GM21717 (cell line): ENCODE measurements at regions not wholly inside any gene's neighbourhood (a gene's known extent, or its start where the extent isn't known, plus 50 kb on each side); places are given as distances from the start of the nearest gene placed in this dataset.

Experiments used
- ATAC-seq: cut with Tn5 transposase; IDR thresholded peaks from one replicate; pipeline ENCODE4 v1.9.1; 2021; ENCODE audit warnings: mild to moderate bottlenecking, moderate library complexity; ENCODE audit not compliant: unreplicated experiment

DNA sequence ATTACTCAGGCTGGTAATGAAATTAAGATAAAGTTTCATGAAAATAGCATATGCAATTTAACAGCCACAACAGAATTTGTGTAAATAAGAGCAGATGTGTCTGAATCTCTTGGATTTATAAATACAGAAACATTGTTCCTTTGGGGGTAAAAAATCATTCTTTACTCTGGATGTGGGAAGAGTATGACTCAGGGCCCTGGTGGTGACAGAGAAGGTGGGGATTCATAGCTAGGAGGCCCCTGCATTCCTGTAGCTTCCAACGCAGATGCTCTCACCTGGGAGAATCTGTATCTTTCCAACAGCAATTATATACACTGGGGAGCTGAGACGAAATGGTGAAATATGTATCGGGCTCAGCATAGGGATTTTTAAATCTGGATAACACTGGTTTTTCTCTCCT is 167.6 kb upstream of the CADPS start:
- ATAC-seq = no peak

DNA sequence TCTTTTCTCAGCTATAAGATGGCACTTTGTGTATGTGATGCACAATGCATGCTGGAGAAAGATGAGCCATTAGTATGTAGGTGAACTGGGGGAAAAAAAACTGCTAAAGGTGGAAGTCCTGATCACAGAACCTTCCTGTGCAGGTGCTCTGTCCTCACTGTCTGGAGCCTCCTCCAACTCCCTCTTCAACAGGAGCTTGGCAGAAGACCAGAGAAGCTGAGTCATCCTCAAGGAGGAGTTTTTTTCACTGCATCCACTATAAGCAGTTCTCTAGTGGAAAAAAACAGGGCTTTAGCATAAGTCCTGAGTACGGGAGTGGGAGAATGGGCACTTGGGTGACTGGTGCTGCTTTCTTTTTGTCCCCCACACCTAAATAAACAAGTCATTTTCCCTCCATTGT is 168.4 kb upstream of the CADPS start:
- ATAC-seq = no peak

DNA sequence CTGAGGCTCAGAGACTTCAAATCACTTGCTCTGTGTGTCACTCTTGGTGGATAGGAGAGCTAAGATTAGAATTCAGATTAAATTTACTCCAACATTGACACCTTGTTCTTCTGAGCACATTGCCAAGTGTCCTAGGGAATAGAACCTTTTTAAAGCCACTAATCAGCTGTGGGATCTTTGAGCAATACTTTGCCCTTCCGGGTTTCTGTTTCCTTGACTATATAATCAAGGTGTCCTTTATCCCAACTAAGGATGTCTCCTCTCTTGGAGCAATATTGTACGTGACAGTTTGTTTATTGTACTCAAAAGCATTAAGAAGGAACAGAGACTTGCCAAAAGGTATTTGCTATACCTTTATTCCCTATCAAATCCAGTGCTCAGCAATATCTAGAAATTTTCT is 170.9 kb upstream of the CADPS start:
- no peak for ATAC-seq

- ATAC-seq = no peak
Observed at GRCh38 chr3:63046580-63046979, 171.4 kb upstream of the CADPS start.

DNA sequence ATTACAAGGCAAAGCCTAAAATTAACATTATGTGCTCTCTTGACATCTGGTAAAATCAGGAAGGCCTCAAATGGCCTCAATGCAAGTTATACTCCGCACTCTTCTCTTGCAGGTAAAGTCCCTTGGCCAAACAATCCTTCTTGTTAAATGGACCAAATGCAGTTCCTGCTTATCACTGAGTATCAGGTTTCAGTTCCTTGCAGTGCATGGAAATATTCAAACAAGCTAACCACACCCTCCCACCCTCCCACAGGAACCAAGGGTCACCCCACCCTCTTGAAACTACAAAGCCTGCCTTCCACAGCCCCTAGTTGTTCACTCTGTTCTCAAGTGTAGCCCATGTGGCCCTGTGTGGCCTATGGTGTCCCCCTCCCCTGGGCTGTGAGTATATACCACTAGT is 171.9 kb upstream of the CADPS start:
- ATAC-seq = no peak

GRCh38 chr3:63048367-63049326 is 173.4 kb upstream of the CADPS start:
- no peak for ATAC-seq

DNA sequence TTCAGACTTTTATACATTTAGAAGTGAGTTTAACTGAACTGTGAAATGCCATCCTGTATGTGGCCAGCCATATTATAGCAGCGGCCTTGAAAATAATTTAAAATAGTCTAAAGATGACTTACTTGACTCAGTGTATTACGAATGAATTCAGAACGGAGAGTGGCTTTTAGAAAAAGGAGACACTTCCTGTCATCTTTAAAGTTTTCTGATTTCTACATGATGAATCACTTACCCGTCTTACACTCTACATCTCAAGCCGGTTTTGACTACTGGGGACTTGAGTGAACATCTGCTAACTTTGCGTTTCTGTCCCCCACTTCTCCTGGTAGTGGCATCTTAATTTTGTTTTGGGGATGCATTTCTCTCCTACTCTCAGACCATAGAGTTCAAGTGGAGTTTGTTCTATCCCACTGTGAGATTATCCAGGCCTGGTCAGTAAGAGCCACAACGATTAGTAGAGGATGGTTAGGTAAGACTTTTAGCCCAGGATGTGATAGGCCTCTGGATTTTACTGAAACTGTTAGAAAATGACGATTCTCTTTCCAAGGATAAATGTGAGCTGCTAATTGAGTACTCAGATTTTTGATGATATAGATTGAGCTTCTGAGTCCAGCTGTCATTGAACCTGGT is 175.4 kb upstream of the CADPS start:
- no peak for ATAC-seq

GRCh38 chr3:63051920-63052319 is 176.7 kb upstream of the CADPS start:
- no peak for ATAC-seq

DNA sequence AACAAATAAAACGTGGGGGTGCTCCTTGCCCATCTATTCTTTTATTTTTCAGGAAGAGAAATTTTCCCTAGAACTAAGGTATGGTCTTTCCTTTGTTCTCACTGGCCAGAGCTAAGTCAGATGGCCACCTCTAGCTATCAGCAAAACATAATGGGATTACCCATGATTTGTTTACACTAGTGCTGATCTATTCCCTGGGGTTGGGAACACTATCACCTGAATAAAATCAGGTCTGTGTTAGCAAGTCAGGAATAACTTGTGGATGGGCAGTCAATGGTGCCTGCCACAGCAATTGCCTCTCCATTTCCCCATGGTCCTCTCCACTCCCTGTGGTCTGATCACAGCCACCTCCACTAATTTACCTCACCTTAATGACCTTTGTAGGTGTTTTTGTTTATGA is 181.7 kb upstream of the CADPS start:
- ATAC-seq = no peak

DNA sequence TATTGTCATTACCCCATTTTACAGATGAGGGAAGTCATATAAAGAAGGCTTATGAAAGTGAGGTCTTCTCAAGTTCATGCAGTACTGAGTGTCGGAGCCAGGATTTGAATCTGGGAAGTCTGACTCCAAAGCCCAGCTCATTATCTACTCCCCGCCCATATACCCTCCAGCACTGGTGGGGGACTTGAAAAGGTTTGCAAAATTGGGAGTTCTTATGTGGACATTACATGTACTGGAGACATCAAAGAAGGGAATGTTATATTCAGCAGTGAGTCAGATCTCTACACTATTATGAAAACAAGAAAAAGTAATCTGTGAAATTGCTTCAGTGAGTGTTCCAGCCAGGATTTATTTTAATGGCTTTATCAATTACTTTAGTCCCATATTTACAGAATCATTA is 185.2 kb upstream of the CADPS start:
- no peak for ATAC-seq

GRCh38 chr3:63061449-63061848 is 186.2 kb upstream of the CADPS start:
- ATAC-seq = no peak

DNA sequence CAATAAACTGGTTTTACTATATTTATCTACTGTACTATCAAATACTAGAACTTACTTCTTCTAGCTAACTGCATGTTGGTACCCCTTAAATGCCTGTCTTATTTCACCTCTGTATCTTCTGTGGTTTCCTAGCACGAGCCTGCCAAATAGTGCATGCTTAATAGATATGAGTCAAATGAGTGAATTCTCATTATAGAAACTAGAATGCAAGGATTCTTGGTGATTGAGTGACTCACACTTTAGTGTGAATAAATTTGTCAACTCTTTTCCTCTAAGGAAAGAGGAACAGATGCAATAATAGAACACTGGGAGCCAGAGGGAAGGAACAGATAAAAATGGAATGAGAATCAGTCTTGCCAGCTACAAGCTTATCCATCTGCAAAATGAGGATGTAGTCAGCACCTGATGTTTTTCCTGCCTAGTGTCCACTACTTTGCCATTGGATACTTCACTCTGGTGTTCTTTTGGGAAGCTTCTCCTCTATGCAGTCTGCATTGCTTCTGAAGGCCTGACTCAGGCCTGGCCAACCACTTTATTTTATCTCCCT is 189.1 kb upstream of the CADPS start:
- no peak for ATAC-seq

- no peak for ATAC-seq
Observed at GRCh38 chr3:63067999-63068645, 192.9 kb upstream of the CADPS start.

- no peak for ATAC-seq
Observed at GRCh38 chr3:63069806-63070475, 194.7 kb upstream of the CADPS start.

DNA sequence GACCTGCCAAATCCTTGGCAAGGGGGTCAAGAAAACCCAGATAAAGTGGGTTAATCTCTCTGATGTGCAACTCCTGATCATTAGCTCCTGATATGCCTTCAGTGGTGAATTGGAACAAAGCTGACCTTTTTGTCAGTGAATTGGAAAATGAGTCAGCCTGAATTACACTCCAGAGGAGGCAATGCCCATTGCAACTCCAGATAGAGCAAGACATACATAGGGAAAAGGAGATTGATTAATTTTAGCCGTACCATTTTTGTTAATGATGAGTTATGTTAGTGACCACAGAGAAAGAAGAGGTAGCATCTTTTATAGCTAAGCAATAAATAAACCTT is 195.2 kb upstream of the CADPS start:
- no peak for ATAC-seq

DNA sequence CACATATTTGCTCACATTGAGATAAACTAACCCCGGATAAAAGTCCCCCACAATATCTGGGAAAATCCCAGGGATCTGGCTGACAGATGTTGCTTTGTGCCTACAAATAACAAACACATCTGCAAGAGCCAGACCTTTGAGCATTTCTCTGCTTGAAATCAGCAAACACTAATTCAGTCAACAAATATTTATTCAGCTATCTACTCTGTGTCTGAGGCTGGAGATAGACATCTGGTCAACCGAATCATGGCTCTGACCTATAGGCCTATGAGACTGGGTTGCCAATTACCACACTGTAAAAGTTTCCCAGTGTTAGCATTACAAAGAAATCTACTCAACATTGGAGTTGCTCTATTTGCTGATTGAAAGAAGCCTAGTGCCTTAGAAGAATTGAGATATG is 201.1 kb upstream of the CADPS start:
- ATAC-seq = no peak

- ATAC-seq = no peak
Observed at GRCh38 chr3:63086190-63086589, 191.9 kb upstream of the SYNPR start.

GRCh38 chr3:63089007-63089750 is 188.9 kb upstream of the SYNPR start:
- ATAC-seq = no peak

GRCh38 chr3:63089751-63090132 is 188.4 kb upstream of the SYNPR start:
- no peak for ATAC-seq

- no peak for ATAC-seq
Observed at GRCh38 chr3:63090656-63091055, 187.5 kb upstream of the SYNPR start.

DNA sequence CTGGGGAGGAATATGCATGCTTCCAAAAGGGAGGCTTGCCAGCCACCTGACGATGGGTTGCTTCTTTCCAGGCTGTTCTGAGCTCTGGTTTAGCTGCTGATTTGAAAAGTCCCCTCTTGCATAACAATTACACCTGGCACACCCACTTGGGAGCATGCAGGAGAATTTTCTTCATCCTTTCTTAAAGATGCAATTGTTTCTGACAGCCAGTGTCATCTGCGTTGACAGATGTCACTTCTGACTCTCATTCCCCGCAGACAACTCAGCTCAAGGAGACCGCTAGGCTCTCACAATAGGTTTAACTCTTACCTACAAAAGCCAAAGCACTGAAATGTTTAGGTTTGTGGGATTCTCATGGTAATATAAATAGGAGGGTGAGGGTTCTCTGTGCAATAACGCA is 185.6 kb upstream of the SYNPR start:
- ATAC-seq = no peak
